22Rv1 (cell line): ENCODE measurements at regions not wholly inside any gene's neighbourhood (a gene's known extent, or its start where the extent isn't known, plus 50 kb on each side); places are given as distances from the start of the nearest gene placed in this dataset.

Experiments
- H3K27ac ChIP-seq: fragments of 450-650 bp; 2 replicates; pipeline ENCODE4 v1.5.1; 2017
- ZFX ChIP-seq: fragments of 450-650 bp; IDR thresholded peaks from 2 replicates; pipeline ENCODE4 v1.6.1; 2017; ENCODE audit warnings: antibody characterized with exemption, borderline replicate concordance
- TF ChIP-seq, protein P1 (sequence below): fragments of 450-650 bp; IDR thresholded peaks from 2 replicates; pipeline ENCODE4 v1.5.1; 2017; ENCODE audit warnings: mild to moderate bottlenecking

DNA sequence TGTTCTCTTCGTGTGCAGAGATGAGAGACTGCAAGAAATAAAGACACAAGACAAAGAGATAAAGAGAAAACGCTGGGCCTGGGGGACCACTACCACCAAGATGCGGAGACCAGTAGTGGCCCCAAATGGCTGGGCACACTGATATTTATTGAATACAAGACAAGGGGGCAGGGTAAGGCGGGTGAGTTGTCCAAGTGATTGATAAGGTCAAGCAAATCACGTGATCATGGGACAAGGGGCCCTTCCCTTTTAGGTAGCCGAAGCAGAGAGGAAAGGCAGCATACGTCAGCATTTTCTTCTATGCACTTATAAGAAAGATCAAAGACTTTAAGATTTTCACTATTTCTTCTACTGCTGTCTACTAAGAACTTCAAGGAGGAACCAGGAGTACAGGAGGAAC lies 762.1 kb downstream of the TNS3 start:
- H3K27ac ChIP-seq: no peak overlapping the region
- TF ChIP-seq, protein P1, sequence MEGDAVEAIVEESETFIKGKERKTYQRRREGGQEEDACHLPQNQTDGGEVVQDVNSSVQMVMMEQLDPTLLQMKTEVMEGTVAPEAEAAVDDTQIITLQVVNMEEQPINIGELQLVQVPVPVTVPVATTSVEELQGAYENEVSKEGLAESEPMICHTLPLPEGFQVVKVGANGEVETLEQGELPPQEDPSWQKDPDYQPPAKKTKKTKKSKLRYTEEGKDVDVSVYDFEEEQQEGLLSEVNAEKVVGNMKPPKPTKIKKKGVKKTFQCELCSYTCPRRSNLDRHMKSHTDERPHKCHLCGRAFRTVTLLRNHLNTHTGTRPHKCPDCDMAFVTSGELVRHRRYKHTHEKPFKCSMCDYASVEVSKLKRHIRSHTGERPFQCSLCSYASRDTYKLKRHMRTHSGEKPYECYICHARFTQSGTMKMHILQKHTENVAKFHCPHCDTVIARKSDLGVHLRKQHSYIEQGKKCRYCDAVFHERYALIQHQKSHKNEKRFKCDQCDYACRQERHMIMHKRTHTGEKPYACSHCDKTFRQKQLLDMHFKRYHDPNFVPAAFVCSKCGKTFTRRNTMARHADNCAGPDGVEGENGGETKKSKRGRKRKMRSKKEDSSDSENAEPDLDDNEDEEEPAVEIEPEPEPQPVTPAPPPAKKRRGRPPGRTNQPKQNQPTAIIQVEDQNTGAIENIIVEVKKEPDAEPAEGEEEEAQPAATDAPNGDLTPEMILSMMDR: no peak
- no peak for TF ChIP-seq ZFX

DNA sequence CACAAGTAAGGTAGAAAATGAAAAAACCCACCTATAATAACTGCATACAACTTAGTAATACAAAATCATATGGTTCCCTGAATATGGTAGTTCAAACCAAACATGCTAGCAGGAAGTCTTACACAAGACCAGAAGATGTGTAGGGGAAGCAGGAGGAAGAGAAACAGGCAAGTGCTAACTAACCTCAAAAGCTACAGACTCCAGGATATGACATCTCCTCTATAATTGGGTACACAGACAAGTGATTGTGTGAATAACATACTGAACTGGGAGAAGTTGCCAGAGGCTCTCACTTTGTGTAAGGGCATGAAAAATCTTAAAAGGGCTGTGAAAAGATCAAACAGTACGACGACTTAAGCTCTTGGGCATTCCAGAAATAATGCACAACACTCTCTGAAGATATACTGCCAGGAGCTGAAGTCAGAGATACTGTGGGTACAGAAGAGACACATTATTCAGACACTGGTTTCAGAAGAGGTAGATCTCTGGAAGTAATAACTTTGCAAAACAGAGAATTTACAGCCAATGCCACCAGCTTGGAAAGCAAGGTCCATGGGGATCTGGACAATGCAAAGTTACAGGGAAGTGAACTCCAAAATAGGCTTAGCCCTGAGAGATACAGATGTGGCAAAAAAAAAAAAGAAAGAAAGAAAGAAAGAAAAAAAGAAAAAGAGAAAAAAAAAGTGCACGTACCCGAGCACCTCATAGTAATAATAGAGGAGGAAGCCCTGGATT lies 767.2 kb downstream of the TNS3 start:
- no peak for TF ChIP-seq ZFX
- TF ChIP-seq, protein P1: no peak
- no peak overlapping the region for H3K27ac ChIP-seq

DNA sequence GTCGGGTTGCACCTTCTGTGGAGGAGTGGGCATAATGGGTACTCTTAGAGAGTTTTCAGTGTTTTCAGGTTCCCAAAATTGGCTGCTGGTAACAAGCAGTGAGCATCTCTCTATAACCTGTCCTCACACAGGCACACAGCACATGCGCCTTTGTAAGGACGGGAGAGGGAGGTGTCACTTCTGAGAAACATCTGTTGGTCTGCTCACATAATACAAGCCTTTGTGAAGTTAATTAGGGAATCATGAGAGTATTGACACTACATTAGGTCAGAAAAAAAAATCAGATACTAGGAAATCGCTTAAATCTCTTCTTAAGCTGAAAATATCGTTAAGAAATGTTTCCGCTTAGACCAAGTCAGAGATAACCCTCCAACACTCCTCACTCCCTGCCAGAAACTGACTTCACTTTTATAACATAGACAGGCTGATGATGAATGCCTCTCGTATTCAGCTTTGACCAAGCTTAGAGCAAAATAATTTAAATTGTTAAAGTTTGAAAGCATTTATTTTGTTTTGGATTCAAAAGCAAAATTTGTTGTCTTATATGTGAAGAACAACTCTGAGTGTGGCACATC lies 769.7 kb downstream of the TNS3 start:
- TF ChIP-seq, protein P1: no peak
- TF ChIP-seq ZFX: no peak

DNA sequence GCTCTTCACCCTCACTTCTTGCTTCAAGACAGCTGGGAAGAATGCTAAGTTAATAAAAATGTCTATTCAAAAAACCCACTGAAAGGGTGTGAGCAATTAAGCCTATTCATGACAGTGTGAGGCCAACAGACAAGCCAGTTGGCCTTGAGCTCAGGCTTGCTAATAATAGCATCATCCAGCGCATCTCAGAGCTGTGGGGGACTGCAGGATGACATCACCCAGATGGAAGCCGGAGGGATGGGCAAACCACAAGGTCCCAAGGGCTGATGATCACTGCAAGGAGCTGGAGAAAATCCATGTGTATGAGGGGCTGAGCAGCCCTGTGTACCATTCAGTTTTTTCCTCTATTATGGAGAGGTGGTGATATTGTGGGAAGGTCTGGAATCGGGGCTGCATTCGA lies 770.4 kb downstream of the TNS3 start:
- TF ChIP-seq, protein P1: no peak
- no peak for TF ChIP-seq ZFX
- no peak overlapping the region for H3K27ac ChIP-seq

More for the DNA sequence above, 769.7 kb downstream of the TNS3 start:
- no peak overlapping the region for H3K27ac ChIP-seq

DNA sequence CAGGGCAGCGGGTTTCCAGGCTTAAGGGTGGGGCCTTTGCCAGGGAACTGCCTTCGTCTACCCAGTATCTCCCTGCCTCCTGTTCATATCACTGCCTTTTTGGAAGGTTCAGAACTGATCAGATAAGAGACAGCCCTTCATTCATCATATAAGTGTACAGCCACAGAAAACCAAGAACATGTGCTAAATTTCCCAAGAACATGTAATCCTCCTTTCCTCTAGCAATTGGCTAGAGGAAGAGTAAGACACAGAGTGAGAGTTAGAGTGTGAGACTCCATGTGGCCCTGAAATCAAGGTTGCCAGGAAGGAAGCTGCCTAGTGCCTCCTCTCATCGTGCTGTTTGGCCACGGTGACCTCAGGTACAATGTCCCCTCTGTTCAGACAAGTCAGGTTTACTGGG lies 770.9 kb downstream of the TNS3 start:
- TF ChIP-seq, protein P1: no peak
- H3K27ac ChIP-seq: no peak overlapping the region

DNA sequence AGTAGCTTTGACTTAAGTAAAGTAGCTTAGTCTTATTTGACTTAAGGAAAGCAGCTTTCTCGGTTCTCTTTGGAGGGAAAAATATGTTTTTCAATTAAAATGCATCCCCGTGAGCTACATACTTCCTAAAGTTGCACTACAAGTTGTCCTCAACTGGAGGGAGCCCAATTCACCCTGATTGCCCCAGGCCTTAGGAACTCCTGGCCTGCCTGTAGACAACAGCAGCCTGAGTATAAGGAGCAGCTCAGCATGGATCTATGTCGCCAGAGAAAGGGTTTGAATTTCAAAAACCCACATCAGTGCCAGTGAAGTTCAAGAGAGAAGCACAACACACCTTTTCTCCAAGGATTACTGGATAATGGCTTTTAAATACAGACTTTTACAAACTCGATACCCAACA lies 772.0 kb downstream of the TNS3 start:
- no peak for TF ChIP-seq ZFX
- TF ChIP-seq, protein P1: no peak
- no peak overlapping the region for H3K27ac ChIP-seq

DNA sequence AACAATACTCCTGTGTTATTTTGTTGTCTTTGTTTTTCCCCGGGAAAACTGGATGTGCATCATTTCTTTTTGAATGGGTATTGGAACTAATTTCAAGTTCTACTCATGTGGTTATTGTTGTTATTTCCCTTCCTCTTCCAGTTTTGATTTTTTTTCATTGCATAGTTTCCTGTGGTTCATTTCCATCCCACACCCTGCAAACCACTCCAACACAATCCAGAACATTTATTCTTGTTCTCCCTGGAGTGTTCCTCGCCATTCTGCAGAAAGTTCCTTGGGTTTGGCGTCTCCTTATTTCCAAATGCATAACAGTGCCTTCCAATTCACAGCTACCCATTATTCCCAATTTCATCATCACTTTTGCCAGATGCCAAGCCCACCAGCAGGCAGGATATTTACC lies 775.1 kb downstream of the TNS3 start:
- TF ChIP-seq, protein P1: no peak
- TF ChIP-seq ZFX: no peak
- H3K27ac ChIP-seq: no peak overlapping the region
